GM18909 (cell line): ENCODE measurements at regions not wholly inside any gene's neighbourhood (a gene's known extent, or its start where the extent isn't known, plus 50 kb on each side); places are given as distances from the start of the nearest gene placed in this dataset.

ENCODE experiments used
- ATAC-seq: cut with Tn5 transposase; IDR thresholded peaks from one replicate; pipeline ENCODE4 v1.9.1; 2021; ENCODE audit warnings: mild to moderate bottlenecking; ENCODE audit not compliant: unreplicated experiment, poor library complexity

DNA sequence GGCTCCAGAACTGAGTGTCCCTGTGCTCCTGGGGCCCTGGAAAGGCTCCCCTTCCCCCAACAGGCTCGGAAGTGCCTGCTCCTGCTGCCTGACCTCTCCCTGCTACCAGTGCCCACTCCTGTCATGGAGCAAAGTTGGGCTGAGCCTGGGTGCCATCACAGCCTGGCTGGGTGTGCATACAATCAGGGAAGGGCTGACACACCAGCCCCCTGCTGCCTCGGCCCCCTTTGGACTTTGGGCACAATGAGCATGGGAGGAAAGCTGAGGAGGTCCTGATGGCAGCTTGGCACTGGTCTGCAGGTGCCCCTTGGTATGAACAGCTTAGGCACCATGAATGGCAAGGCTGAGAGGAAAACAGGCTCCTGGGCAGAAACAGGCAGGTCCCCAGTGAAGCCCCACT, 405.0 kb downstream of the PID1 start:
- no peak for ATAC-seq

DNA sequence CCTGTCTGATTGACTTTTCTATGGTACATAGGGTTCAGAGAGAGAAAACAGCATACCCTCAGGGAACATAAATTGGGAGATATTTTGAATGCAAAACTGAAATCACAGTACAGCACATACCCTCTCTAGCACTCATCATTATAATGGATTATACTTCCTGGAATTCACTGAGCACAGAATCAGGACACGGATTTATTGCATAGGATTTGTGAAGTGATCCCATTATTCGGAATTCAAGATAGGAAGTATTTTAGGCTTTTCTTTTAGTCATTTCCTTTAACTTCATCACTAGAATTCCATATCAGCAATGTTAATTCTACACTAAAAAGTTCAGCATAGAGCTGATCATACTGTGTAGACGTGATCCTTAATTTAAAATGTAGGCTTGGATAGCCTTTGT, 407.0 kb downstream of the PID1 start:
- no peak for ATAC-seq

DNA sequence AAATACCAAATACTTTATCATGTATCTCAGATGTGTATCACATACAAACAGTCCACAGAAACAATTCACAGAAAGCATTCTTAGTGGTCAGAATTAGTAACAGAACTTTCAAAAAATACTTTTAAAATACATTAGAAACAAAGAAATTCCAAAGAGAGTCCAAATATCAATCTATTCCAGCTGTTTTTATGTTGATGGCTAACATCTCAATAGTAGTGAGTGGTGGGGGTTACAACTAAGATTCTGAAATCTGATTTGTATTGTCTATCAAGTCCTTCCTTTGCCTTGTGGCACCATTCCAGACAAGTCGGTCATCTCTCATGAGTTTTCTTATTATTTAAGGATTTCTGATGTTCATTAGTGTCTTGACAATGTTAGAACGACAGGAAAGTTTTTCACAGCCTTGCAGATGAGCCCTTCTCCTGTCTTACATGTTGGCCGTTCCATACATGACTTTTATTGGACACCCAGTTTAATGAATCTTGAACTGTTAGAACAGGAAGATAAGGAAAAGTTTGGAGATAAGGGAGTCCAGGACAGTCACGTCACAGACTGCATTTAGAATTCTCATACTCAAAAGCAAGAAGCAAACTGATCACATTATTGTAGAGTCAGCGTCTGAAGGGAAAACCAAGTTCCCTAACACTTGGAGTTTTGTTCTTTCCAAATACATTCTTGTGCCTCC, 410.3 kb downstream of the PID1 start:
- no peak for ATAC-seq

DNA sequence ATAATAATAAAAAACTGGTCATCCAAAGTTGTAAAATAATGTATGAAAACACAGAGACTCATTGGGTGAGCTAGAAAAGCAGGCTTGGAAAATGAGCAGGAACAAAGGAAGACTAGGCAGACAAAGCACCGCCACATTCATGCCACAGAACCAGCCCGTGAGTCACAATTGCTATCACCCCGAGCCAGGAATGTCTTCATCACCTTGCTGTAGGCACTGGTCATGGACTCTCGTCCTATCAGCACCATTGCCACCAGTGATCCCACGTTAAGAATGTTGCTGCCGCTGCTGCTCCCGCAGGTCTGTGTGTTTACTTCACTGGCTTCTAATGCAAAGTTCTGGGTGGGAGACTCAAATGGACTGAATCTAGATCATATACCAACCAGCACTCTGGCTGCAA, 417.9 kb downstream of the PID1 start:
- no peak for ATAC-seq

DNA sequence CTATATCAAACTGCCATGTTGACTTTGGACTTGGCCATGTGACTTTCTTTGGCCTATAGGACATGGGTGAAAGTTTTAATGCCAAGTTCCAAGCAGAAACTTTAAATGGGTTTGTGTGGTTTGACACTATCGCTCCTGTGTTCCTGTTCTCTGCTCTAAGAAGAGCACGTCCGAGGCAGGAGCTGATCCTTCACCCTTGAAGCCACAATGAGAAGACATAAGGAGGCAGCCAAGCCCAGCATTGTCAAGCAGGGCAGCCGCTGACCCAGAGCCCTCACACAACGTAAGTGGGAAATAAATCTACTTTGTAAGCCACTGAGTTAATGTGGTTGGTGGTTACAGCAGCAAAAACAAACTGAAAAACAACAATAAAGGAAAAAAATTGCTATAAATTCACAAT, 422.4 kb downstream of the PID1 start:
- ATAC-seq: no peak

DNA sequence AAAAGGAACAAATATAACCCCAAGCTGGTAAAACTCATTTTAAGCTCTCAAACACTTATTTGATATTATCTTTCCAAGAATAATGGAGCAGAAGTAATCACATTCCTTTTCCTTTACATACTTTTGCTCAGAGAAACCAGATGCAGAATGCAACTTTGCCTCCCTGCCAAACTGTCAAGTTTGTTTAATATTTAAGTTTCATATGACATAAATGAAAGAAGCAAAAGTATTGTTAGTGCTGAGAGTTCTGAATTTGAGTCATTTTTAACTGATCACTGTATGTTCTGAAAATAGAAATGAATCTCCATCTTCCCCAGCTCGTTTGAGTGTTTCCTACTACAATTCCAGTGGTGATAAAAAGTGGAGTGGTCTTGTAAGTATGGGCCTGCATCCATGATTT, 423.4 kb downstream of the PID1 start:
- no peak for ATAC-seq

DNA sequence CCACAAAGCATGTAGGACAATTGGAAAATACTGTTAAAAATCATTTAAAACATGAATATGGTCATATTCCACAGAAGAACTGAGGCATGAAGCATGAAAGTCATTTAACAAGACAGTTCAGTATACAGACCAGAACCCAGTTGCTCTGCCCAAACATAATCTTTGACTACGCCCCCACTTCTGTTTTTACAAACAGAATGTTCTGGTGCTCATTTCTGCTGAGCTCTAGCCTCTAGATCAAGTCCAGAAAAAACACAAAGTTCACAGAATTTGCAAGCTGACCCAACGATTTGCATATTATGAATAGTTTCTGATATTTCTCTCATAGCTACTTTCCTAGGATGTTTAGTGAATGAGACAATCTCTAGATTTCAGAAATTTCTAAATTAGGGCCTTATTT, 424.9 kb downstream of the PID1 start:
- no peak for ATAC-seq

DNA sequence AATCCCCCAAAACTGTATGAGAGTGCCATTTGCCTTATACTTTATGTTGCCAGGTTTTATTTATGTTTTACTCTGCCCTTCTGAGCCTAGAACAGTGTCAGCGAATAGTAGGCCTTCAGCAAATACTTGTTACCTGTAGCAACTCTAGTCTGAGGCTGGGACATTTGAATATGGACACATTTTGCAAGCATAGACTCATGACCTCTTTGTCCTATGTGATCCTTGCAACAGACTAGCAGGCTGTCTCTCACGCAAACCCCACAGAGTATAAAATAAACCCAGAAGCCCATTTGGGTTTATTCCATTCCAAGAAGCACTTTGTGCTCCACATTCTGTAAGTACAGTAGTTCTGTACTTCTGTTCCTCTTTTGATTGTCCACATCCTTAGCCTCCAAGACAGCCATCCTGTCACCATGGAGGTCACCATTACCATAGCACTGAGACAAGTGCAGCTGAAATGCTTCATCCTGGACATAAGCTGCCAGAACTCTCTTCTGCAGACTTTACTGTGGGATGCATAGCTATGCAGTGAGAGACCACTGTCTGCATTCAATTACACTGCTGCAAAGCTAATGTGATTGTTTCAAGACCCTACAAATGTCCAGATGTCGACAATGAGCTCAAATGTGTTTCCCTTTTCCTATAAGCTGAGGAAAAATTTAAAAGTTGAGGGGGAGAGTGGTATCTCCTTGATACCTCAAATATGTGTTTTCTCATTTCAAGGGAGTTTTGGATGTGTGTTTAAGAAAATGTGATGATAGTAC, 425.7 kb downstream of the PID1 start:
- ATAC-seq: no peak

DNA sequence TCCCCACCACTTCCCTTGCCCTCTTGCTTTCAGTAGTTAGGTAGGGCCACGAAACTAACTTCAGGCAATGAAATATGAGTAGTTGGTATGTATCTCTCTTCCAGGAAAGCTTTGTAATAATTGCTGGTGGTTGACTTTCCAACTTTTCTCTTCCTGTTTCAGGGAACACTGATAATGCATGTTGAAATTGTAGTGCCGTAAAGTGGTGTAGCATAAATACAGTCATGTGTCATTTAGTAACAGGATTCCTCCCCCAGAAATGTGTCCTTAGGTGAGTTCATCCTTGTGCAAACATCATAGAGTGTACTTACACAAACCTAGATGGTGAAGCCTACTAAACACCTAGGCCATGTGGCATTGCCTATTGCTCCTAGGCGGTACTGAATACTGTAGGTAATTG, 429.2 kb downstream of the PID1 start:
- ATAC-seq: no peak

DNA sequence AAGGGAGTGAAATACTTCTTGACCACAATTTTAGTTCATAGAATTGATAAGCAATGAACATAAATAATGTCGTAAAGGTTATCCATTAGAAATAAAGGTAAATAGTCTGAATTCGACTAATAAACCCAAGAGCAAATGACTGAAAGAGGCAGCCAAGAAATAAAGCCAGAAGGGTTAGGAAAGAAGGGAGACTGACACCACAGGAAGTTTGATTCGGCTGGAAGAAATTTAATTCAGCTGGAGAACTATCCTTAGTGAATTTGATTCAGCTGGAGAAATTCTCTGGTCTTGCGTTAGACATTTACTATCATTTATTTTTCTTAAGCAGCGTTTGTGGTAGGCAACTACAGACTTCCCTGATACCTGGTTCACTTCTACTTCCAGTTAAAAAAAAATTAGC, 429.6 kb downstream of the PID1 start:
- ATAC-seq: no peak

DNA sequence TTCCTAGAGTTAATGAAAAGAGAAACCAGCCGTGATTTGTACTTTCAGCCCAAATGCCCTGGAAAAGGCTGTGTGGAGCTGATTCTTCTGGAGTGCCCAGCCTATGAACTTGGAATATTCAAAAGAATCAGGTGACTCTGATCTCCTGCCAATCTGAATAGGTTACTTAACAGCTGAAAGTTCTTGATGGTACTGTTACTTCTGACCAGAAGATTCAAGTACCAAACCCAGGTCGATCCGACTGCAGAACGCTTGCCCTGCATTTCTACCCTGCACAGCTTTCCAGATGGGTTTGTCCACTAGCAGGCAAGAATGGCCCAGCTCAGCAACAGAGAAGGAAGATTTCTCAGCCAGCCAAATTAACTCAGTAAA, 430.4 kb downstream of the PID1 start:
- ATAC-seq: no peak

DNA sequence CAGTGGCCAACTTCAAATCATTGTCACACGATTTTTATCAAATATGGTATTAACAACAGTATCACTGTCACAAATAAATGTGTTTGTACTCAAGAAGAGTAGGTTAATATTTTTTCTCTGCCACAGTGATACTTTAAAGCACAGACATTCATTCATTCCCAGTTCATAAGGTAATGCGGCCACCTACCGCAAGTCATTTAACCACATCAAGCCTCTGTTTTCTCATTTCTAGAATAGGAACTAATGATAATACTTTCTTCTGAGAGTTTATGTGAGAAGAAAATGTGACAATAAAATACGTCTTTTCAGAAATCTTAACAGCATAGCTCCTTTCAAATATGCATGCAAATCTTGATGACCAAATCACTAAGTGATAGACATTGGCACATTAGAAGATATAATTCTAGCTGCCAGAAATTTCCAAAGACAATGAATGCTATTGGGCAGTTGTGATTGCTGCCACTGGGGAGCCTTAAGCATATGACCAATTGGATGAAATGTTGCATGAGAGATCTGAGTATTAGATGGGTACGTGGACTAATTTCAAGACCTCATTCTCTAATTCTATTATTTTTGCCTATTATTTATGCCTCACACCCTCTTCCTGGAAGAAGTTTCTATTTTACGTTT, 430.9 kb downstream of the PID1 start:
- no peak for ATAC-seq

DNA sequence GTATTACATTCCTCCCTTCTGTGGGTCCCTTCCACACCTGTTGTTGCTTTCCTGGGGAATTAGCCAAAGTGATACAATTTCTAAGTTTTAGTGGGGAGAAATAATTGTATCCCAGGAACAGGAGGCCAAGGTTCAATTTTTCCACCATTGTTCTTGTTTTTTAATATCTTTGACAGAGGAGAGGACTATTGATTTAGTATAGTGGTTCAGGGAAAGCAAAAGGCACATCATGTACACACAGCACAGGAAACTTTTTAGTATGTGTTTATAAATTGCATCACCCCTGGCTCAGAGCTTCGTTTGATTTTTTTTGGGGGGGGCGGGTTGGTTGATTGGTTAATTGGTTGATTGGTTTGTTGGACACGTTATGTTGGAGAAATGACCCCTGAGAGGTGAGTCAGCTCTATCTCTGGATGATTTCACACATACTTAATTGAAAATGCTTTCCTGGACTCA, 431.6 kb downstream of the PID1 start:
- no peak for ATAC-seq

DNA sequence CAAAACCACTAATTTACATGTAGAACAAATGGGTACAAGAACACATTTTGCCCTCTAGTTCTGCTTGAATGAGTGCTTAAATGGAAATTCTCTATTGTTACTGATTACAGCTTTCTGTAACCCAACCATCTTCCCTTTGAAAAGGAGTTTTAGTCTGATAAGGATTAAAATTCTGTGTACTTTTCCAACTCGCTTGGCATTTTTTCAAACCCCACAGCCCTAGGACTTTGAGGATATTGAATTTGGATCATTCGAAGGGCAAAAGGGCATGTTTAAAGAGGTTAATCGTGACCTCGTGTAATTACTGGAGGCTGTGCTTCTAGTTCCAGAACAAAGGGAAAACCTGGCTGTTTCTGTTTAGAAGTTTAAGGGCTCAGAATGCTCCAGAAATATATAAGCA, 432.3 kb downstream of the PID1 start:
- ATAC-seq: no peak

DNA sequence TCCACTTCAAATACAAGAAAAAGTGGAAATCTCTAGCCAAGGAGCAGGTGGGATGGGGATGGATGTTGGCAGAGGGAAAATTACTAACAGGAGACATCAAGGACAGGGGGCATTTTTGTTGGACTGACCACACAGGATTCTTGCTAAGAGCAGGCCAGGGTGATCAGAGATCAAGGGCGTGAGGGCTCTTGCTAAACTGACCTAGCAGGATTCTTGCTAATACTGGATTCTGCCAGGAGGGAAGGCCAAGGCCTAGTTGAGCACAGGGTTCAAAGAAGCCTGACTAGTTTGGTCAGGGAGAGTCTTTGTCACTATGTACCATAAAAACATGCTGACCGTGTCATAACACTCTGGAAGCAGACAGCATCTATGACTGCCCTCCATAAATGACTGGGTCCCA, 442.7 kb downstream of the PID1 start:
- ATAC-seq: no peak

DNA sequence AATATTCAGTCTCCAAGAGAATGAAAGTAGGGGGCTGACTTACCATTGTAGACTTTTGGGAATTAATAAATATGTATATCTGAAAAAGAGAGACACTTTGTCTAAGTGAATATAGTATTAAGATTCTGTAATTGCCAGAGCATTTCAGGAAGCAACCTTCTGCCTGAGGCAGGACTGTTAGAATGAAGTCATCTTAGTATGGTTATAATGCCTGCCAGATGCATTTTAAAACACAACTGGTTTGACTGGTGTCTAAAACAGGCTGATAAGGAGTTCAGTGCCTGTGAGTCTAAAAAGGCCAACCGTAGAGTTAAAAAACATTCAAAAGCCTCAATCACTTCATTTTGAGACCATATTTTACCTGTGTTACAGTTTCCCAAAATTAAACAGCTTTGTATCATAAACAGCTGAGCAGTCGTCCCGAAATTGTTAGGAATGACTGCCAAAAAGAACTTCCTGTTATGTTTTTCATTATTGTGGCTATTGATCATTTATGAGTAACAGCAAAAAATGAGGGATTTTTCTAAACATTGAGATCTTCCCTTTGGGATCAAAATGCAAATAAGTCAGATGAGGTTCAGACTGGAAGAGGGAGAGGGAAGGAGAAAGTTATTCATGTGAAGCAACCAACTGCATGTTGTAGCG, 443.9 kb downstream of the PID1 start:
- ATAC-seq: no peak

DNA sequence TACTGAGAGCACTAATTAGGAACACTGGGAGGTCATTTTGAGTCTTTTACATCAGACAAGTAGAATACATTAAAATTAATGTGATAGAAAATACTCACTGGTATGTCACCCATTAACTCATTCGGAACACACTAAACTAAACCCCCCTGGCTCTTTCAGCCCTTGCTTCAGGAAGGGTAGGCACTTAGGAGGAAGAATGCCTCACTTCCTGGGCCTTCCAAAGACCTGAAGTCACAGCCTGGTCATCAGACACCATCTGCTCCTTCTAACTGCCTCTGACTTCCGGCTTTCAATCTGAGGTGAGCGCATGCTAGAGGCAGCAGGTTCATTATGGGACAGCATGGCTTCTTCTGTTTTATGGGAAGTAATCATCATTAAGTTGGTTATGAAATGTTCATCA, 451.4 kb downstream of the PID1 start:
- ATAC-seq: no peak

DNA sequence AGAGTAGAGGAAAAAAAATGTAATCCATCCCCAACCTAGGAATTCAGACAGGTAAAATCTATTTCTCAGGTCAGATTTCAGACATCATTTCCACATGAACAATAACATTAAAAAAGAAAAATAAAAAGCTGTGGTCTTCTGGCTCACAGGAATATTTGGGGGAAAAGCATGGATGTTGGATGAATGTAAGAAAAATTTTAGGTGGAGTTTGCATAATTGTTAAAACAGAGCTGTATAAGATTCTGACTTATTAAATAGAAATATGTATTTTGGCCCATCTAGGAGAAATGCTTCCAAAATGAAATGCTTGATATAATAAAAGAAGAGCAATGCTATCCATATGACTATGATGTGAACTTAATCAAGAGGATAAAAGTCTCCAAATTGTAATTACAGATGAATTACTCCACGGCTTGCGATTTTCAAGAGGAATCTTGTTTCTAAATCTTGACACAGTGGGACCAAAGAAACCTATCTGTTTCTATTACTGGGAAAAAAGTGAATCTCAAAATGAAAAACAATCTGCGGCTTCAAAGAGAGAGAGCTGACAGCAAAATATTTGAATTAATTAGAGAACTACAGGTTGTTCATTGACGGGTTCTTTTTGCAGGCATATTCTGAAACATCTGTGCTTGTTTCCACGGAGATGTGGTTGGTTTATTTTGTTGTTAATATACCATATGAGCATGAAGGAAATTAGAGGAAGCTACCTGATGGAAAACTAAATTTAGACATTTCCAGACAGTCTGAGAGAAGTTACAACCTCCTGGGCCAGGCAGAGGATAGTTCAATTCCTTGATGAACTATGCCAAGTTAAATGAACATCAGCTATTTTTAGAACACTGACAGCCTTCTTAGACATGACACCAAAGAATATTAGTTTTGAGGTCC, 468.7 kb downstream of the PID1 start:
- ATAC-seq: no peak

DNA sequence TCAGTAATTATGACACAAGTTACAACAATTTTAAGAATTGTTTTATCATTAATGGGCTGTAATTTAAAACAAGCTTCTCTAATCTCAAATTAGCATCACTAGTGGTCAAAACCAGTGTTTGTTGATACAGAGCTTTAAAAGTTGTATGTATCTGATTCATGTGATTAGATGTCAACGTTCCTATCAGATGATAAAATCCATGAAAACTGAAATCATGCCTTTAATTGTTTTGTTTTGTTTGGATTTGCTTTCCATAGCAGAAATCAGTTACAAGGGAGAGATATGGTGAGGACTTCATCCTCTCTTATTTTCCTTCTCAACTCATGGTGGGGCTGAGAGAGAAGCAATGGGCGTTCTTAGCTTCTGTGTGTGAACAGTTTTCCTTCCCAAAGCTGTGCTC, 469.6 kb downstream of the PID1 start:
- ATAC-seq: no peak

DNA sequence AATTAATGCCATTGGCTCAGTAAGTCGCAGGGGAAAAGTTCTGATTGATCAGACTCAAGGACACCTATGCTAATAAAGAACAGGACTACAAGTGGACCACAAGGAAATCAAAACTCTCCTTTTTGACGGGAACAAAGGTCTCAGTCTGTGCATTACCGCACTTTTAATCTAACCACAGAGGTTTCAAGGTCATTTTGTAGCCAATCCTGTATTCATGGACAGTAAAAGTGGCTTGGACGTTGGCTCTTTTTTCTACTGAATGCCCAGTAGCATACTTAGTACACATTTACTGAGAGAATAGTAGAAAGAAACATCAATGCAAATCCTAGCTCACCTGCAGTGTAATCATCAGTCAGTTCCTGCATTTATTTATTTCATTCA, 471.9 kb downstream of the PID1 start:
- no peak for ATAC-seq
